Ovary (tissue), 7 donors: ENCODE measurements at regions not wholly inside any gene's neighbourhood (a gene's known extent, or its start where the extent isn't known, plus 50 kb on each side); places are given as distances from the start of the nearest gene placed in this dataset.

ENCODE experiments used
- DNase-seq, 5 donors: peaks; one replicate each; pipeline ENCODE4 v3.0.0-alpha.2; 2019 to 2020
- H3K27ac ChIP-seq, 2 donors: fragments of 200-600 bp; one replicate each; pipeline versions ENCODE4 v1.5.1 to v1.8.0; 2019 to 2022
- H3K27me3 ChIP-seq: fragments of 200-600 bp; one replicate; pipeline ENCODE4 v1.8.0; 2022
- H3K36me3 ChIP-seq: fragments of 200-600 bp; sonication (generic); one replicate; pipeline ENCODE4 v1.5.1; 2019
- H3K4me1 ChIP-seq: one replicate; pipeline ENCODE4 v1.8.1; 2013; ENCODE audit warnings: mild to moderate bottlenecking, moderate library complexity; ENCODE audit not compliant: insufficient read depth
- H3K4me3 ChIP-seq: fragments of 200-600 bp; sonication (generic); one replicate; pipeline ENCODE4 v1.5.1; 2017
- H3K9me3 ChIP-seq, 2 donors: fragments of 200-600 bp in 1 of 2; sonication (generic) in 1 of 2; one replicate each; pipeline versions ENCODE4 v1.5.1 to v1.8.1; 2013 to 2019; ENCODE audit warnings: mild to moderate bottlenecking in 1 of 2, moderate library complexity in 1 of 2
- EP300 ChIP-seq: sonication (generic); formaldehyde crosslinking; IDR thresholded peaks from one replicate; pipeline ENCODE4 v1.6.1; 2017; ENCODE audit warnings: antibody characterized with exemption
- POLR2A ChIP-seq: fragments of 450-650 bp; IDR thresholded peaks from one replicate; pipeline ENCODE4 v1.6.1; 2017; ENCODE audit warnings: antibody characterized with exemption, mild to moderate bottlenecking, moderate library complexity
- WGBS, 3 donors: extraction: QIAGEN DNeasy Blood & Tissue Kit in 1 of 3; methylation state at CpG; one replicate each; pipeline versions ENCODE4 v1.1.5 to v1.1.7; 2013 to 2017; 5-methylcytosine and 5-hydroxymethylcytosine counted together
- intact Hi-C, 4 donors: fragments of 100-400 bp; cut with DNase I; formaldehyde crosslinking; loops; one replicate each; pipeline versions ENCODE4 v1.11.0 to v1.15.1; 2022 to 2023
- TF ChIP-seq, protein P1 (sequence below), 3 donors: fragments of 450-650 bp in 2 of 3; fragments of 200-600 bp in 1 of 3; IDR thresholded peaks; one replicate each; pipeline versions ENCODE4 v1.5.1 to v1.8.0; 2016 to 2022; ENCODE audit warnings: antibody characterized with exemption in 3 of 3, mild to moderate bottlenecking in 1 of 3
- donor health status: DM: no; HTN: no; CAD: no; lungs with moderate emphysema.
- donor health status: DM: no; HTN: no; CAD: no.
- donor health status: Bipolar disorder and iron deficiency.
- donor health status: DM: no; HTN: no; CAD: no.
- donor health status: DM: yes; HTN: yes; CAD: no.

DNA sequence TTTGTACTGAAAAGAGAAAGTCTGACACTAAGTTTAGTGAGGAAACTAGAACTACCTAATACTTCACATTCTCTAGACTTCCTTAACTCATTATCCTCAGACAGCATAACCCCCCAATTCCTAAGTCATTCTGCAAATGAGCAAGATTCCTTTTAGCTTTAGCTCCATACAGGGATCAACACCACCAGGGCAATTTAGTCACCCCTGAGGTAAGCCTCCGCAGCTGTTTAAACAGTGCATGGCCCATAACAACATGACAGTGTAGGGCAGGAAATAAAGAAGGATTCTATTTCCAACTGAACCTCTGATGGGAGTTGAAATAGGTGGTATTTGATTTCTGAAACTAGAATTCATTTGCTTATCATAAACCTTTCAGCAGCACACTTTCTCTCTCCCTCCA, 112.8 kb upstream of the DKK2 start:
- H3K9me3 ChIP-seq = no peaks in the 10 kb centered on the region
- H3K4me1 ChIP-seq = no peaks in the 10 kb centered on the region
- no peak overlapping the region for H3K4me3 ChIP-seq
- no peak overlapping the region for H3K27ac ChIP-seq
- no peak for TF ChIP-seq POLR2A
- TF ChIP-seq EP300 = no peak
- TF ChIP-seq, protein P1, sequence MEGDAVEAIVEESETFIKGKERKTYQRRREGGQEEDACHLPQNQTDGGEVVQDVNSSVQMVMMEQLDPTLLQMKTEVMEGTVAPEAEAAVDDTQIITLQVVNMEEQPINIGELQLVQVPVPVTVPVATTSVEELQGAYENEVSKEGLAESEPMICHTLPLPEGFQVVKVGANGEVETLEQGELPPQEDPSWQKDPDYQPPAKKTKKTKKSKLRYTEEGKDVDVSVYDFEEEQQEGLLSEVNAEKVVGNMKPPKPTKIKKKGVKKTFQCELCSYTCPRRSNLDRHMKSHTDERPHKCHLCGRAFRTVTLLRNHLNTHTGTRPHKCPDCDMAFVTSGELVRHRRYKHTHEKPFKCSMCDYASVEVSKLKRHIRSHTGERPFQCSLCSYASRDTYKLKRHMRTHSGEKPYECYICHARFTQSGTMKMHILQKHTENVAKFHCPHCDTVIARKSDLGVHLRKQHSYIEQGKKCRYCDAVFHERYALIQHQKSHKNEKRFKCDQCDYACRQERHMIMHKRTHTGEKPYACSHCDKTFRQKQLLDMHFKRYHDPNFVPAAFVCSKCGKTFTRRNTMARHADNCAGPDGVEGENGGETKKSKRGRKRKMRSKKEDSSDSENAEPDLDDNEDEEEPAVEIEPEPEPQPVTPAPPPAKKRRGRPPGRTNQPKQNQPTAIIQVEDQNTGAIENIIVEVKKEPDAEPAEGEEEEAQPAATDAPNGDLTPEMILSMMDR (IDR thresholded peaks at IDR 0.05) = no peak
- H3K36me3 ChIP-seq = no peaks in the 10 kb centered on the region
- DNase-seq = no peak
- WGBS, 3 donors = 93 to 100% (median 94%) methylated on average over 1 of the region's 1 CpG
- intact Hi-C loops = no loop called here
- H3K27me3 ChIP-seq = no peaks in the 10 kb centered on the region

DNA sequence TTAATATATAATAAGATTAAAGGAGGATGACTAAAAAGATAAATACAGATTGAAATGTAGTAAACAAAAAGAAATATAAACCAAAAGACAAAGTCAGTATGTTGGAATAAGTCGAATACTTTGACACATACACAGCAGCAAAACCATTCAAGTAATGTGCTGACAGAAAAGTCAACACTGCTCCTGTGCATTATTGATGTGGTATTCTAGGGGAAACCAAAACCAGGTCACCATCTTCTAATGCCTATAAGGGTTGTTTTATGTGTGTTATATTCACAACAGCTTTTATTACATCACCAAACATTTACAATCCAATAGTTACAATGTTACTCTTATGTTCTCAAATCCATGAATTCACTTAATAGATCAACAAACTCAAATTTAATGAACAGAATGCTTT, 111.8 kb upstream of the DKK2 start:
- intact Hi-C loops = no loop called here

DNA sequence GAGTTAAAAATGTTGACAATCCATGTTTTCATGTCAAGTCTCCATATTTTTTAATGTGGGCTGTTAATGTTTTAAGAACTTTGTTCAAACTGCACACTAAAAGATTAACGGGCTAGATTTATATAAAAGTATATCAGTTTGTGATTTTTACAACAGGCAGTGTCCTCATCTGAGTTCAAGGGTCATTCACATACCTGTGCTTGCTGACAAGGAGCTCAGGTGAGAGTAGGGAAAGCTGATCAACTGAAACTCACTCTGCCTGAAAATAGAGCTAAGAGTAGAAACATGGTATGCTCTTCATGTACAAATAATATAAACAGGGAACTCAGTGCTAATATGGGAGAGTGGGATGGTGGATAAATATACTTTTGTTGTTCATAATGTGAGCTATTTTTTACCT, 102.3 kb upstream of the DKK2 start:
- no peak for DNase-seq
- intact Hi-C loops = no loop called here
- Histone ChIP-seq H3K27ac (no peak overlapping the region), H3K36me3 (no peaks in the 10 kb centered on the region), H3K4me1 (no peaks in the 10 kb centered on the region), H3K9me3 (no peaks in the 10 kb centered on the region), H3K27me3 (no peaks in the 10 kb centered on the region), H3K4me3 (no peak overlapping the region)
- no peak for TF ChIP-seq EP300
- TF ChIP-seq POLR2A = no peak
- TF ChIP-seq, protein P1 (IDR thresholded peaks at IDR 0.05) = no peak
- WGBS, 3 donors = 81 to 89% (median 88%) methylated on average over 1 of the region's 1 CpG

More for the DNA sequence above, 111.8 kb upstream of the DKK2 start:
- 55 to 62% (median 57%) methylated on average over 1 of the region's 1 CpG for WGBS, 3 donors
- no peaks in the 10 kb centered on the region for H3K36me3 ChIP-seq
- no peak overlapping the region for H3K4me3 ChIP-seq
- H3K27me3 ChIP-seq = no peaks in the 10 kb centered on the region
- no peaks in the 10 kb centered on the region for H3K4me1 ChIP-seq
- DNase-seq = no peak
- TF ChIP-seq EP300 (no peak), POLR2A (no peak)
- TF ChIP-seq, protein P1 (IDR thresholded peaks at IDR 0.05) = no peak
- H3K27ac ChIP-seq = no peak overlapping the region
- H3K9me3 ChIP-seq = no peaks in the 10 kb centered on the region

DNA sequence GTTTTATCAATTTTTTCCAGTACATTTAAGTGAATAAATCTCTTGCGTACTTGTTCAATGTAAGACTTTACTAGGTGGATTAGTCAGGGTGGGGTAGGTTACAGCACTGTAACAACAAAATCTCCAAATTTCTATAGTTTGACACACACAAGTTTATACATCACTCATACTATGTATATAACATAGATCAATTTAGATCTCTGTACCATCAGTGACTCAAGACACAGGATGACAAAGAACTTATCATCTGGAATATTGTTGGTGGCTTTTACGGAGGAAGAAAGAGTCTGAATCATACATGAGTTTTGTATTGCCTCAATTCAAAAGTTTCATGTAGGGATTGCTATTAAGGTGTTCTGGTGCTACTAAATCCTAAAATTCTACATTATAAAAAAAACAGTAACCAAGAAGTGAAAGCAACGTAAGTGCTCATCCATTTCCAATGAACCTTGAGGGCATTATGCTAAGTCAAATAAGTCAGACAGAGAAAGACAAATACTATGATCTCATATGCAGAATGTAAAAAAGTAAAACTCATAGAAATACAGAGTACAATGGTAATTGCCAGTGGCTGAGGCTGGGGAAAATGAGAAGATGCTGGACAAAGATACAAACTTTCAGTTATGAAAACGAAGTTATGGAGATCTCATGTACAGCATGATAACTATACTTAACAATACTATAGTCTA, 98.0 kb upstream of the DKK2 start:
- no peak for DNase-seq
- intact Hi-C loops = no loop called here
- 85 to 93% (median 89%) methylated on average over 4 of the region's 4 CpGs for WGBS, 3 donors
- Histone ChIP-seq H3K27ac (no peak overlapping the region), H3K4me3 (no peak overlapping the region), H3K27me3 (no peaks in the 10 kb centered on the region), H3K4me1 (no peaks in the 10 kb centered on the region), H3K36me3 (no peaks in the 10 kb centered on the region), H3K9me3 (no peaks in the 10 kb centered on the region)
- no peak for TF ChIP-seq POLR2A
- TF ChIP-seq, protein P1 (IDR thresholded peaks at IDR 0.05) = no peak
- no peak for TF ChIP-seq EP300
